ENCODE measurements at regions not wholly inside any gene's neighbourhood (a gene's known extent, or its start where the extent isn't known, plus 50 kb on each side); places are given as distances from the start of the nearest gene placed in this dataset.

DNA sequence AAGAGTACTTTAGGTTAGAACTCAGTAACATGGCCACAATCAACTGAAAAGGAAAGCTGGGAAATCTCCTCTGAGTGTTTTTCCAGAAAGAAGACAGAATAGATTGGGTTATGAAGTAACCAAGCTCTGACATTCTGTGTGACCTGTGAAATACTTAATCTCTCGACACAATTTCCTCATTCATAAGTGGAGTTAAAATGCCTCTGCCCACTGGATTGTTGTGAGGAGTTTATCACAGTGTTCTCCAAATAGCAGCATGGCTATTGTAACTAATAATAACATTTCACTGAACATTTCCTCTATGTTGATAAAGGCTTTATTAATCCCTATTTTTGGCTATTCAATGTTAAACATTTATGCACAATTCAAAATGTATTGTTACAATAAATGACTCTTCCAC is 311.0 kb downstream of the GABRB2 start:
- H3K4me3 Mint-ChIP-seq, result no peak overlapping the region
- DNase-seq (no peak), ATAC-seq (no peak)
- H3K27me3 Mint-ChIP-seq (ENCODE audit: low read depth), result no peaks in the 10 kb centered on the region
- peaks cover 2% of the 10 kb centered on the region for H3K9me3 Mint-ChIP-seq
- H3K36me3 Mint-ChIP-seq (ENCODE audit: insufficient read depth), result no peaks in the 10 kb centered on the region
- H3K4me1 Mint-ChIP-seq (ENCODE audit: low read depth), result no peaks in the 10 kb centered on the region

DNA sequence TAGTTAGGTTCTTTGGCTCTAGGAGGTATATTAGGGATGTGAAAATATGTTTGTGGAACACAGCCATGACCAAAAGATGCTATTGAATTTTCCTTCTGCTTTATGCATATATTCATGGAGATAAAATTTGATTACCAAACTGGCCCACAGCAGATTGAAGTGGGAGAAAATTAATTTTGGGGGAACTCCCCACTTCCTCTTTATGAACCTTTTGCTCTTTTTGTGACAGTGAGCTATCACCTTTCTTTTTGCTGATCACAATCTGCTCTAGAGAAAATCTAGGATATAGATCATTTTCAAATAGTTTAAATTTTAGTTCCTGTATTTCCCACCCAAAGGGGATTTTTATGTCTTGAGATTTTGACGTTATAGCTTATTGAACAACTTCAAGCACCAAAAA is 313.0 kb downstream of the GABRB2 start:
- no peak for ATAC-seq
- H3K9me3 Mint-ChIP-seq, result no peaks in the 10 kb centered on the region
- H3K36me3 Mint-ChIP-seq (ENCODE audit: insufficient read depth), result no peaks in the 10 kb centered on the region
- no peak overlapping the region for H3K4me3 Mint-ChIP-seq
- no peak for DNase-seq
- H3K27me3 Mint-ChIP-seq (ENCODE audit: low read depth), result no peaks in the 10 kb centered on the region
- H3K4me1 Mint-ChIP-seq (ENCODE audit: low read depth), result no peaks in the 10 kb centered on the region

DNA sequence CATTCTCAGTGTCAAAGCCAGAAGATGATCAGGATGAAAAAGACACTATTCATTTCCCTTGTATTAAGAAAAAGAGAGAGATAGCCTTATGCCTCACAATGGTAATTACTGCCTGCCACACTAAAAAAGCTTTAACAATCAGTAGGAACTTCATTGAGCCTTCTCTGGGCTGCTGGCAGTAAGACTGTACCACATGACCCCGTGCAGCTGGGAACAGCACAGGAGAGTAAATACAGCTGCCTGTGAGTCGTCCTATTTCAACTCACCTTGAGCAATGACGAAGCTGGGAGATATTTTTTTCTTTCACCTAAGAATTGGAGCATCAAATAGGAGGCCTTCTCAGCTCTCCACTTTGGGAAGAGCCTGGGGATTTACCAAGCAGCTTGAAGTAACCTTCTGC is 316.3 kb downstream of the GABRB2 start:
- DNase-seq (no peak), ATAC-seq (no peak)

DNA sequence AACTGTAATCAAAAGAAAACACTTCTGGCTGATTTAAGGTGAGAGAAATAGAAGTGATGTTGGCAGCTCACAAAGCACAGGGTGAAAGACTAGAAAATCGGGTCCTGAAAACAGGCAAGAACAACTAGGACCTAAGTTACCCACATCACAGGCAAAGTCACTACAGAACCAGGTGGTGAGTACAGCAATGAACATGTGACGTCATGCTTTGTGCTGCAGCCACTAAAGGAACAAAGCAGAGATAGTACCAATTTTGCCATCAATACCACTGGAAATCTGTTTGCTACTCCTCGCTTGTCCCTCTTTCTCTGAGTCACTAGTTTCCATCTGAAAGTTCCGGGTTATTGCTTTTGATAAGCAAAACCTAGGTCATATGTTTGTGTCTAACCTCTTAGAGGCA is 326.7 kb downstream of the GABRB2 start:
- no peaks in the 10 kb centered on the region for H3K4me1 Mint-ChIP-seq (ENCODE audit: low read depth)
- ATAC-seq (no peak), DNase-seq (no peak)
- H3K27me3 Mint-ChIP-seq (ENCODE audit: low read depth), result no peaks in the 10 kb centered on the region
- H3K36me3 Mint-ChIP-seq (ENCODE audit: insufficient read depth), result no peaks in the 10 kb centered on the region
- H3K4me3 Mint-ChIP-seq, result no peak overlapping the region
- no peaks in the 10 kb centered on the region for H3K9me3 Mint-ChIP-seq

More for the DNA sequence above, 316.3 kb downstream of the GABRB2 start:
- H3K36me3 Mint-ChIP-seq (ENCODE audit: insufficient read depth), result no peaks in the 10 kb centered on the region
- no peak overlapping the region for H3K4me3 Mint-ChIP-seq
- H3K9me3 Mint-ChIP-seq, result no peaks in the 10 kb centered on the region
- H3K27me3 Mint-ChIP-seq (ENCODE audit: low read depth), result no peaks in the 10 kb centered on the region
- no peaks in the 10 kb centered on the region for H3K4me1 Mint-ChIP-seq (ENCODE audit: low read depth)

DNA sequence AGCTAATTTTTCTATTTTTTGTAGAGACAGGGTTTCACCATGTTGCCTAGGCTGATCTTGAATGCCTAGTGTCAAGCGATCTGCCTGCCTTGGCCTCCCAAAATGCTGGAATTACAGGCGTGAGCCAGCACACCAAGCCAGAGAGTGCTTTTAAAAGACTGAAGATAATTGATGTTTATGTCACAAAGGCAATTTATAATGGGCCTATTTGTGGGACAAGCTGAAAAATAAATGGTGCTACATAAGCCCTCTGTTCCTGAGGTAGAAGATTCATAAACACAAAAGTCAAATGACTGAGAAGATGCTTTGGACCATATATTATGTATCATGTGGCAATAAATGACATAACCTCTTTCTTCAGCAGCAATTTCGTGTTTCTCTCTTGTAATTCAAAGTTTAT is 329.6 kb downstream of the GABRB2 start:
- Mint-ChIP-seq H3K4me3 (no peak overlapping the region), H3K9me3 (peaks cover 5% of the 10 kb centered on the region), H3K27me3 (ENCODE audit: low read depth) (no peaks in the 10 kb centered on the region), H3K4me1 (ENCODE audit: low read depth) (no peaks in the 10 kb centered on the region), H3K36me3 (ENCODE audit: insufficient read depth) (no peaks in the 10 kb centered on the region)
- DNase-seq, result no peak
- ATAC-seq, result no peak

DNA sequence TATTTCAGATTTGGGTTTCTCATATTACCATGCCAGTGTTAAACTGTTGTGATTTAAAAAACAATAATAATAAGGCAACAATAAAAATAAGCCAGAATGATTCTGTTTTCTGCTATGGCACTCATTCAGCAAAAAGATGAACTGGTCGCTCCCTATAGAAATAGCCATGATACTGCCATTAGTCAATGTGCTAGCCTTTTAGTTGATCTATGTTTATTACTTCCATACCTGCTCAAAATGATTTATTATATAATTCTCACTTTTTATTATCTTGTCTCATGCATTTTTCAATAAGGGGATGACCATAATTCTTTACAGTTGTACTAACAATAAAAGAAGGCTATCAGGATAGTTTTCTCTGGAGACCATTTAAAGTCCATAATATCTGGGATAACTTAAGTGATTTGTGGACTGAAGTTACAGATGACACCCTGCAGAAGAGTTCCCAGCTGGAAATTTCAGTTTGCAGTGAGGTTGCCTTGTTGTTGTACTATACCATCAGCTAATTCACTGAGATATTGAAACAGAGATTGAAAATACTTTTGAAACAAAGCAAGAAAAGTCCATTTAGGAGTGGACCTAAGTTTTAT is 334.3 kb downstream of the GABRB2 start:
- H3K4me3 Mint-ChIP-seq, result no peak overlapping the region
- no peak for ATAC-seq

DNA sequence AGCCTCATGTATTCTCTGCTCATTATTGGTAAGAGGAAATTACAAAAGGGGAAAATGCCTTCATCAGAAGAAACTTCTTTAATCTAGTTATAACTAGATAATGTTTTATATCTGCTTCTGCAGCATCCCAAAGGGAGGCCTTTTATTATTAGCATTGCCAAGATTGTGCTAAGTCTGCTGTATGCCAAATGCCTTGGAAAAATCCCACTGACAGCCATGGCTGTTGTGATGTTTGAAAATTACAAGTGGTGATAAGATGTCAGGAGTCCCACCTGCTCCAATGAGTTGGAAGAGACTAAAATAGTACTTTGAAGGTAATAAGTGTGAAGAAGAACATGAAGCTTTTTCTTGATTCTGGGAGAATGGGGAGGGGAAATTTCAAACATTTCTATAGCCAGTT is 345.0 kb downstream of the GABRB2 start:
- DNase-seq (no peak), ATAC-seq (no peak)
- Mint-ChIP-seq H3K4me3 (no peak overlapping the region), H3K4me1 (ENCODE audit: low read depth) (no peaks in the 10 kb centered on the region), H3K9me3 (peaks cover 12% of the 10 kb centered on the region), H3K36me3 (ENCODE audit: insufficient read depth) (no peaks in the 10 kb centered on the region), H3K27me3 (ENCODE audit: low read depth) (no peaks in the 10 kb centered on the region)

More for the DNA sequence above, 334.3 kb downstream of the GABRB2 start:
- Mint-ChIP-seq H3K9me3 (peaks cover 5% of the 10 kb centered on the region), H3K4me1 (ENCODE audit: low read depth) (no peaks in the 10 kb centered on the region), H3K27me3 (ENCODE audit: low read depth) (no peaks in the 10 kb centered on the region), H3K36me3 (ENCODE audit: insufficient read depth) (no peaks in the 10 kb centered on the region)
- no peak for DNase-seq

DNA sequence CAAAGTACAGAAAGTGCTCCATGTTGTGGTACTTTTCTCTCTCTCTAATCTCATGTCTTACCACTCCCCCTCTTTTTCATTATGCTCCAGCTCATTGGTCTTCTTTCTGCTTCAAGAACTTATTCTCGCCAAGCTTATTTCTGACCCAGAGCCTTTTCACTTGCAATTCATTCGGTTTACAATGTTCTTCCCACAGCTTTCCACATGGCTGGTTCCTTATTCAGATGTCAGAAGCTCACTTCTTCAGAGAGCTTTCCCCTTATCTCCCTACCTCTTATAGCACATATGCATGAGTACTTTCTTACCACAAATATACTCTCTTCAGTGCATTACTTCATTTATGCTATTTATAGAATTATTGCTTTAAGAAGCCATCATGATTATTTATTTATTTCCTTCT is 338.8 kb upstream of the ATP10B start:
- H3K4me1 Mint-ChIP-seq (ENCODE audit: low read depth), result no peaks in the 10 kb centered on the region
- H3K36me3 Mint-ChIP-seq (ENCODE audit: insufficient read depth), result no peaks in the 10 kb centered on the region

DNA sequence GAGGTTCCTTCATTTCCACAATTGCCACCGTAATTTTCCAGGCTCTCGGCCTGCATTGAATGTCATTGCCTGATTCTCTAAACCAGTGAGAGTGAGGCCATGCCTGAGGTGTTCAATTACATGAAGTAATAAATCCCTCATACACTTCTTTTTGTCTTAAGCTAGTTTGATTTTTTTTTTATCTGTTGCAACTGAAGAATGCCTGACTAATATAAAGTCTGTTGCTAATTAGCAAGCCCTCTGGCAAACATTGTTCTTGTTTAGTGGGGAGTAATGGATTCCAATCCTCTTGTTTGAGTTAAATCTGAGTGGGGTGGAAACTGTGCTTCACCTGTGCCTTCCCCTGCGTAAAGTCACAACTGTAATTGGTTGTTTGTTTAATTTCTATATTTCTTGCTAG is 338.1 kb upstream of the ATP10B start:
- H3K4me1 Mint-ChIP-seq (ENCODE audit: low read depth), result no peaks in the 10 kb centered on the region
- no peak overlapping the region for H3K4me3 Mint-ChIP-seq
- DNase-seq (no peak), ATAC-seq (no peak)
- no peaks in the 10 kb centered on the region for H3K9me3 Mint-ChIP-seq
- H3K27me3 Mint-ChIP-seq (ENCODE audit: low read depth), result no peaks in the 10 kb centered on the region
- H3K36me3 Mint-ChIP-seq (ENCODE audit: insufficient read depth), result no peaks in the 10 kb centered on the region

More for the DNA sequence above, 338.8 kb upstream of the ATP10B start:
- no peak for ATAC-seq
- no peaks in the 10 kb centered on the region for H3K27me3 Mint-ChIP-seq (ENCODE audit: low read depth)
- DNase-seq, result no peak
- H3K9me3 Mint-ChIP-seq, result no peaks in the 10 kb centered on the region
- H3K4me3 Mint-ChIP-seq, result no peak overlapping the region

DNA sequence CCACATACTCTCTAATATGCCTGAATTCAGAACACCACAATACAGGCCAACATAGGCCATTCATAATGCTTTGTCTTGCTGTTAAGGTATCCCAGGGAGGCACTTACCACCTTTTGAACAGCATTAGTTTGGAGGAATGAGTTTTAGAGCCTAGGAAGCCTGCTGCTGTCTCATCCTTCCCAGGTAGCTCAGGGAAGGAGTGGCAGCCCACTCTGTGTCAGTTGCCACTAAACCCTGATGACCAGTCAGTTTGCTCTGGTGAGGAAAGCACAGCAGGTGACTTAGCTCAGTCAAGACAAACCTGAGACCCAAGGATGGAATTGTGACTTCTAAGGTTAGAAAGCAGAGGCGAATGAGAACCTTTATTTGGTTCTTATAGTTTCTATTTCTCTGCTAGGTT is 337.4 kb upstream of the ATP10B start:
- DNase-seq, result no peak
- no peaks in the 10 kb centered on the region for H3K4me1 Mint-ChIP-seq (ENCODE audit: low read depth)
- no peaks in the 10 kb centered on the region for H3K9me3 Mint-ChIP-seq
- H3K4me3 Mint-ChIP-seq, result no peak overlapping the region
- ATAC-seq, result no peak
- H3K27me3 Mint-ChIP-seq (ENCODE audit: low read depth), result no peaks in the 10 kb centered on the region
- no peaks in the 10 kb centered on the region for H3K36me3 Mint-ChIP-seq (ENCODE audit: insufficient read depth)

DNA sequence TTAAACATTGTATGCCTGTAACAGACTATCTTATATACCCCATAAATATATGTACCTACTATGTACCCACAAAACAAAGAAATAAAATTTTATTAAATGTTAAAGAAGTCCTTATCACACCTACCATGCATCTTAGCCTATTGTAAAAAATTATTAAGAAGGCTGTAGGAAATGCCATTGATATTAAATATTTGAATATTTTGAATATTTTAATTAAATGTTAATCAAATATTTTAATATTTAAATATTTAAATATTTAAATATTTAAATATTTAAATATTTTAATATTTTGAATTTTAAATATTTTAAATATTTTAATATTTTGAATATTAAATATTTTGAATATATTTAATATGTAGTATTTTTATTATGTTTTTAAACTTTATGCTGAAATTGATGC is 331.5 kb upstream of the ATP10B start:
- Mint-ChIP-seq H3K4me1 (ENCODE audit: low read depth) (no peaks in the 10 kb centered on the region), H3K4me3 (no peak overlapping the region), H3K27me3 (ENCODE audit: low read depth) (no peaks in the 10 kb centered on the region), H3K36me3 (ENCODE audit: insufficient read depth) (no peaks in the 10 kb centered on the region), H3K9me3 (no peaks in the 10 kb centered on the region)
- no peak for DNase-seq
- ATAC-seq, result no peak

DNA sequence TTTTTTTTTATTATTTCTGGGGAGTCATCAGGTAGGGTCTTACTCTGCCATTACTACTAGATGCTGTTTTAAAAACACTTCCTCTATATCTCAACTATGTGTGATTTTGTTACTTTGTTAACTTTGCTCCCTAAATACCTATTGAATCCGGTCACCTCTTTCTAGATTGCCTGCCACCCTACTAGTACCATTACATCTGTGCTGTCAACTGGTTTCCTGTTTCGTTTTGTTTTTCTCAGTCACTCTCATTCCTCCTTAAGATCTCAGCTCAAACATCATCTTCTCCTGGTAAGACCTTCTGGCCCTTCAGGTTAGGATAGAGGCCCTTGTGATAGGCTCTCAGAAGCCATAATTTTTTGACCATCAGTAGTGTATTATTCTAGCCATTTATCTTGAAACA is 324.2 kb upstream of the ATP10B start:
- DNase-seq, result no peak
- Mint-ChIP-seq H3K27me3 (ENCODE audit: low read depth) (no peaks in the 10 kb centered on the region), H3K9me3 (no peaks in the 10 kb centered on the region)

DNA sequence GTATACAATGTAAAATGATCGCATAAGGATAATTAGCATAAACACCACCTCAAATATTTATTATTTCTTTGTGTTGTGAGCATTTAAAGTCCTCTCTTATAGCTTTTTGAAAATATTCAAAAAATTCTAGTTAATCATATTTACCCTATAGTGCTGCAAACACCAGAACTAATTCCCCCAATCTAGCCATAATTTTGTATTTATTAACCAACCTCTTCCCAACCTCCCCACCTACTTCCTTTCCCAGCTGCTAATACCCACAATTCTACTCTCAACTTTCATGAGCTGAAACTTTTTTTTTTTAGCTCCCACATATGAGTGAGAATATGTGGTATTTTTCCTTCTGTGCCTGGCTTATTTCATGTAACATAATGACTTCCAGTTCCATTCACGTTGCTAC is 317.8 kb upstream of the ATP10B start:
- Mint-ChIP-seq H3K4me3 (no peak overlapping the region), H3K9me3 (peaks cover 4% of the 10 kb centered on the region), H3K4me1 (ENCODE audit: low read depth) (no peaks in the 10 kb centered on the region), H3K36me3 (ENCODE audit: insufficient read depth) (no peaks in the 10 kb centered on the region), H3K27me3 (ENCODE audit: low read depth) (no peaks in the 10 kb centered on the region)
- no peak for ATAC-seq
- DNase-seq, result no peak

More for the DNA sequence above, 324.2 kb upstream of the ATP10B start:
- Mint-ChIP-seq H3K4me1 (ENCODE audit: low read depth) (no peaks in the 10 kb centered on the region), H3K4me3 (no peak overlapping the region), H3K36me3 (ENCODE audit: insufficient read depth) (no peaks in the 10 kb centered on the region)
- no peak for ATAC-seq

DNA sequence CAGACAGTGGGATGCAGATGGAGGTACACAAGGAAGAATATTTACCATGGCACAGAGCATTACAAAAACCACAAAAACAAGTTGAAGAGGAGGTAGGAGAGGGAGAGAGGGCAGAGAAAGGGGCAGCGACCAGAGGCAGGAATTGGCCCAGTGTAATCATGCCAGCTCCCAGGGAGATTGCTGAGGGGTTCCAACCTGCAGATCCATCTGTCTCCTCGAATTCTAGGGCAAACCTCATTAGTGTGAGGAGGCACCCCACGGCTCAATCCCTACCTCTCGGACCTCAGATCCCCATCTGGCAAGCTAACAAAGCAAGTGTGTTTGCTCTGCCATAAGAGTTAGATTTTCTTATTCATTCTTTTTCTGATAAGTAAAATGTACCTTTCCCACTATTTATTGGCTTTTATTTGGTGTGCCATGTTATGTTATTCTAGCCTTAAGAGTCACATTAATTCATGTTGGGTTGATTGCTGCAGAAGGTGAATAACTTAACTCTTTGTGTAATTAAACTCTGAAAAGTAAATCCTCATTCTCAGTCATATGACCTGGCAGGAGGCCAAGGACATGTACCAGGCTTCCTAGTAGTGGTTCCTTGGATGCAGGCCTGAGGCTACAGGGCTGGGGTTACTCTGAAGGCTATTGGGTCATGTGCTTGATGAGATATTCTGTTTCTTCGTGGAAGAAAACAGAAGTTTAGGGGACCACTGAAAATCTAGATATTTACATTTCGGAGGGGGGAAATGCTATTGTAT is 315.2 kb upstream of the ATP10B start:
- H3K4me1 Mint-ChIP-seq (ENCODE audit: low read depth), result no peaks in the 10 kb centered on the region
- no peak for ATAC-seq
- DNase-seq, result no peak
- no peaks in the 10 kb centered on the region for H3K36me3 Mint-ChIP-seq (ENCODE audit: insufficient read depth)
- H3K27me3 Mint-ChIP-seq (ENCODE audit: low read depth), result no peaks in the 10 kb centered on the region
- H3K9me3 Mint-ChIP-seq, result peaks cover 4% of the 10 kb centered on the region
- no peak overlapping the region for H3K4me3 Mint-ChIP-seq

DNA sequence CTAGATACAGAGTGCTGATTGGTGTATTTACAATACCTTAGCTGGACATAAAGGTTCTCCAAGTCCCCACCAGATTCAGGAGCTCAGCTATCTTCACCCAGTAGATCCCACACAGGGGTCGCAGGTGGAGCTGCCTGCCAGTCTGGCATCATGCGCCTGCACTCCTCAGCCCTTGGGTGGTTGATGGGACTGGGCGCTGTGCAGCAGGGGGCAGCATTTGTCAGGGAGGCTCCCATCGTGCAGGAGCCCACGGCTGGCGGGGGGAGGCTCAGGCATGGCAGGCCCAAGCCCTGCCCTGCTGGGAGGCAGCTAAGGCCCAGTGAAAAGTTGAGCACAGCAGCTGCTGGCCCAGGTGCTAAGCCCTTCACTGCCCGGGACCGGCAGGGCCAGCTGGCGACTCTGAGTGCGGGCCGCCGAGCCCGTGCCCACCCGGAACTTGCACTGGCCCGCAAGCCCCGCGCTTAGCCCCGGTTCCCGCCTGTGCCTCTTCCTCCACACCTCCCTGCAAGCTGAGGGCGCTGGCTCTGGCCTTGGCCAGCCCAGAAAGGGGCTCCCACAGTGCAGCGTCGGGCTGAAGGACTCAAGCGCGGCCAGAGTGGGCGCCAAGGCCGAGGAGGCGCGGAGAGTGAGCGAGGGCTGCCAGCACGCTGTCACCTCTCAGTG is 314.1 kb upstream of the ATP10B start:
- Mint-ChIP-seq H3K9me3 (peaks cover 4% of the 10 kb centered on the region), H3K4me3 (no peak overlapping the region), H3K4me1 (ENCODE audit: low read depth) (no peaks in the 10 kb centered on the region), H3K27me3 (ENCODE audit: low read depth) (no peaks in the 10 kb centered on the region), H3K36me3 (ENCODE audit: insufficient read depth) (no peaks in the 10 kb centered on the region)
- ATAC-seq (no peak), DNase-seq (no peak)

Measured in activated T-cell treated with anti-CD3 and anti-CD28 coated beads, Interleukin-2, amount 50 U/mL, for 4 hours (primary cell).